HepG2 (cell line): ENCODE measurements at regions not wholly inside any gene's neighbourhood (a gene's known extent, or its start where the extent isn't known, plus 50 kb on each side); places are given as distances from the start of the nearest gene placed in this dataset.

Source experiments
- ATAC-seq: fragments of 200-7000 bp; cut with Tn5 transposase; 3 replicates; pipeline ENCODE4 v1.9.1; 2020; ENCODE audit warnings: mild to moderate bottlenecking, moderate library complexity
- BruUV-seq: library from RNA; stranded (reverse); fragments of 400-500 nt; replicated peaks from 2 replicates; lab custom pipeline; 2021; lab: Mats Ljungman, UMichigan
- CTCF ChIA-PET: fragments of 300-600 bp; formaldehyde crosslinking; extraction: SDS; loops from one replicate; lab custom pipeline; 2021; ENCODE audit warnings: low total read pairs, inconsistent platforms, low intra/inter-chr PET ratio; lab: Yijun Ruan, JAX
- POLR2A ChIA-PET: fragments of 350-600 bp; sonication (Branson Sonifier 250); formaldehyde crosslinking; loops from one replicate; lab custom pipeline; 2020; ENCODE audit warnings: antibody characterized with exemption, inconsistent platforms; lab: Yijun Ruan, JAX
- DNase-seq: peaks from one replicate; pipeline ENCODE4 v3.0.0-alpha.2; 2015; ENCODE audit warnings: low spot score
- FAIRE-seq: peaks from 3 replicates; lab custom pipeline; 2011; peaks lifted over from hg19 to GRCh38; lab: Jason Lieb, UNC
- H2AFZ ChIP-seq: one replicate; pipeline ENCODE4 v1.6.1; 2011; ENCODE audit warnings: low read length, inconsistent platforms
- H3K27ac ChIP-seq: fragments of 300-600 bp; 3 replicates; pipeline ENCODE4 v1.8.0; 2011; ENCODE audit warnings: mixed run types, mild to moderate bottlenecking, mixed read lengths, low read length, inconsistent platforms; ENCODE audit not compliant: insufficient read depth; ENCODE audit errors: extremely low read length
- H3K27me3 ChIP-seq, 2 experiments: fragments of 200-600 bp in 1 of 2; 2 replicates in 1 of 2; 3 replicates in 1 of 2; pipeline versions ENCODE4 v1.6.0 to v1.8.0; 2011; ENCODE audit warnings: low read length in 2 of 2, mild to moderate bottlenecking in 2 of 2, moderate library complexity in 2 of 2, inconsistent platforms in 1 of 2; ENCODE audit not compliant: insufficient read depth in 2 of 2, control insufficient read depth in 1 of 2
- H3K36me3 ChIP-seq, 2 experiments: fragments of 200-600 bp in 1 of 2; replicated peaks in 1 of 2; 2 replicates in 1 of 2; 3 replicates in 1 of 2; pipeline versions ENCODE4 v1.5.1 to v1.8.0; 2011; ENCODE audit warnings: low read length in 2 of 2, inconsistent platforms in 1 of 2; ENCODE audit not compliant: insufficient read depth in 2 of 2, control insufficient read depth in 1 of 2
- H3K4me1 ChIP-seq: 2 replicates; pipeline ENCODE4 v1.5.1; 2012; ENCODE audit warnings: low read length, inconsistent platforms; ENCODE audit not compliant: insufficient read depth
- H3K4me2 ChIP-seq: 2 replicates; pipeline ENCODE4 v1.6.0; 2011; ENCODE audit warnings: low read depth, low read length, inconsistent platforms
- H3K4me3 ChIP-seq, 3 experiments: fragments of 200-600 bp in 1 of 3; sonication (generic), shearing (Covaris generic) in 1 of 3; replicated peaks in 1 of 3; 2 replicates each; pipeline ENCODE4 v1.5.1; 2011 to 2016; ENCODE audit warnings: low read length in 3 of 3, inconsistent platforms in 2 of 3, low read depth in 2 of 3, mild to moderate bottlenecking in 2 of 3, control low read depth in 1 of 3, mixed read lengths in 1 of 3; ENCODE audit not compliant: insufficient read depth in 1 of 3
- H3K79me2 ChIP-seq: one replicate; pipeline ENCODE4 v1.6.1; 2011; ENCODE audit warnings: low read length, inconsistent platforms; ENCODE audit not compliant: insufficient read depth
- H3K9ac ChIP-seq: 2 replicates; pipeline ENCODE4 v1.6.0; 2011; ENCODE audit warnings: mild to moderate bottlenecking, low read depth, low read length, inconsistent platforms; ENCODE audit not compliant: insufficient read depth
- H3K9me3 ChIP-seq: 2 replicates; pipeline ENCODE4 v1.5.1; 2012; ENCODE audit warnings: mild to moderate bottlenecking, low read length
- H4K20me1 ChIP-seq: 2 replicates; pipeline ENCODE4 v1.6.0; 2011; ENCODE audit warnings: inconsistent platforms, mild to moderate bottlenecking, low read length, moderate library complexity; ENCODE audit not compliant: insufficient read depth
- CBFB ChIP-seq: sonication (generic); formaldehyde crosslinking; IDR thresholded peaks from 2 replicates; pipeline ENCODE4 v1.4.0; 2020; ENCODE audit warnings: missing genetic modification reagents
- CEBPB ChIP-seq: IDR thresholded peaks from 2 replicates; pipeline ENCODE4 v1.6.1; 2011; ENCODE audit warnings: low read depth, low read length, improper control_type of control experiment, borderline replicate concordance
- MAFF ChIP-seq: IDR thresholded peaks from 2 replicates; pipeline ENCODE4 v1.6.1; 2011; ENCODE audit warnings: low read depth, low read length, improper control_type of control experiment
- ZNF12 ChIP-seq: sonication (generic); formaldehyde crosslinking; IDR thresholded peaks from 2 replicates; pipeline ENCODE4 v1.5.0; 2020; ENCODE audit warnings: missing genetic modification reagents
- WGBS: methylation state at CpG from one replicate; pipeline ENCODE4 v1.1.6; 2017; ENCODE audit warnings: low lambda C conversion rate; 5-methylcytosine and 5-hydroxymethylcytosine counted together
- in situ Hi-C: cut with HindIII; loops from 2 replicates; pipeline ENCODE4 v1.10.0; 2017; ENCODE audit warnings: low pct_unique_long_range_greater_than_20kb; ENCODE audit not compliant: extremely low pct_ligation_motif_present
- intact Hi-C: fragments of 100-400 bp; cut with micrococcal nuclease; formaldehyde crosslinking; loops from one replicate; pipeline ENCODE4 v1.10.0; 2022; ENCODE audit not compliant: unreplicated experiment

GRCh38 chr2:167749660-167750059, 497.7 kb downstream of the STK39 start:
- Histone ChIP-seq H4K20me1 (no peaks in the 10 kb centered on the region), H3K79me2 (no peaks in the 10 kb centered on the region), H2AFZ (no peak overlapping the region), H3K9me3 (no peaks in the 10 kb centered on the region), H3K27me3 (peaks cover 0 to 8% of the 10 kb centered on the region in 2 experiments; a peak in 1 of 5 replicates), H3K36me3 (no peaks in the 10 kb centered on the region), H3K4me2 (no peak overlapping the region), H3K4me1 (no peaks in the 10 kb centered on the region), H3K27ac (no peak overlapping the region), H3K9ac (no peak overlapping the region), H3K4me3 (no peak overlapping the region)
- no peak for DNase-seq
- CTCF ChIA-PET, result no interaction called here
- no peak for TF ChIP-seq CBFB
- TF ChIP-seq MAFF, result 0 out of 2 replicates have a peak, but pooled peaks have one; percentile 3
- no peak for ATAC-seq
- intact Hi-C loops, result no loop called here
- in situ Hi-C loops, result no loop called here
- FAIRE-seq, result no peak
- BruUV-seq, result no TSS peak
- 8% methylated on average over 1 of the region's 1 CpG for WGBS
- POLR2A ChIA-PET, result no interaction called here

- WGBS, result 38% methylated on average over 3 of the region's 3 CpGs
- no TSS peak for BruUV-seq
- TF ChIP-seq ZNF12 (CRISPR knock-in tag) (no peak), CEBPB (peak; percentile 52)
- H3K9ac ChIP-seq, result no peak overlapping the region
- ChIA-PET POLR2A (no interaction called here), CTCF (no interaction called here)
- H2AFZ ChIP-seq, result no peak overlapping the region
- H3K4me1 ChIP-seq, result no peaks in the 10 kb centered on the region
- H4K20me1 ChIP-seq, result no peaks in the 10 kb centered on the region
- FAIRE-seq (no peak), ATAC-seq (no peak), DNase-seq (no peak)
- no peaks in the 10 kb centered on the region for H3K79me2 ChIP-seq
- in situ Hi-C loops, result no loop called here
- H3K36me3 ChIP-seq, result no peaks in the 10 kb centered on the region
- intact Hi-C loops, result no loop called here
- no peak overlapping the region for H3K4me3 ChIP-seq
- peaks cover 0 to 8% of the 10 kb centered on the region in 2 experiments; a peak in 1 of 5 replicates for H3K27me3 ChIP-seq
- no peaks in the 10 kb centered on the region for H3K9me3 ChIP-seq
- H3K27ac ChIP-seq, result no peak overlapping the region
- H3K4me2 ChIP-seq, result no peak overlapping the region
These were observed 498.4 kb downstream of the STK39 start for GRCh38 chr2:167749016-167749415.
